ENCODE measurements at regions not wholly inside any gene's neighbourhood (a gene's known extent, or its start where the extent isn't known, plus 50 kb on each side); places are given as distances from the start of the nearest gene placed in this dataset.

- no peak for DNase-seq (ENCODE audit: low spot score)
- Histone ChIP-seq H3K4me3 (ENCODE audit: low read depth in 1 of 3, low read length in 3 of 3) (no peak overlapping the region), H3K27me3 (ENCODE audit: control insufficient read depth in 4 of 4, insufficient read depth in 4 of 4, low read length in 3 of 4) (no peaks in the 10 kb centered on the region), H3K27ac (ENCODE audit: low read depth in 1 of 2, low read length in 2 of 2) (no peak overlapping the region), H3K9ac (ENCODE audit: low read depth in 1 of 2, low read length in 2 of 2) (no peak overlapping the region), H3K36me3 (ENCODE audit: control insufficient read depth in 4 of 4, insufficient read depth in 3 of 4, low read depth in 1 of 4, low read length in 3 of 4) (no peaks in the 10 kb centered on the region), H3K4me1 (ENCODE audit: control insufficient read depth in 4 of 4, insufficient read depth in 4 of 4, low read length in 3 of 4) (peaks cover 2 to 15% (median 12%) of the 10 kb centered on the region in 4 donors), H3K9me3 (ENCODE audit: control insufficient read depth in 4 of 4, low read length in 3 of 4) (no peaks in the 10 kb centered on the region)
- TF ChIP-seq FOXA2 (IDR thresholded peaks at IDR 0.05) (no peak), EGR1 (IDR thresholded peaks at IDR 0.05; ENCODE audit: low read depth in 2 of 2) (no peak), CTCF (IDR thresholded peaks at IDR 0.05; ENCODE audit: low read depth, low read length, missing input control) (no peak), MAX (IDR thresholded peaks at IDR 0.05) (no peak), ATF3 (IDR thresholded peaks at IDR 0.05) (no peak), TAF1 (conservative IDR thresholded peaks at IDR 0.05) (no peak), HNF4G (IDR thresholded peaks at IDR 0.05) (no peak), HNF4A (conservative IDR thresholded peaks at IDR 0.05) (no peak), YY1 (IDR thresholded peaks at IDR 0.05) (no peak), GABPA (IDR thresholded peaks at IDR 0.05 in 1 of 2, conservative IDR thresholded peaks at IDR 0.05 in 1 of 2) (no peak), ZBTB33 (IDR thresholded peaks at IDR 0.05) (no peak), SP1 (IDR thresholded peaks at IDR 0.05) (no peak), NR2F2 (IDR thresholded peaks at IDR 0.05) (no peak), RXRA (IDR thresholded peaks at IDR 0.05) (no peak), FOXA1 (IDR thresholded peaks at IDR 0.05) (no peak), REST (IDR thresholded peaks at IDR 0.05) (no peak), JUND (IDR thresholded peaks at IDR 0.05) (no peak), RAD21 (IDR thresholded peaks at IDR 0.05) (no peak)
- WGBS: 91% methylated on average over 5 of the region's 5 CpGs
These were observed 157.4 kb downstream of the PTCSC3 start for GRCh38 chr14:36019126-36019525.
